Mesendoderm (in vitro differentiated cells): ENCODE measurements at regions not wholly inside any gene's neighbourhood (a gene's known extent, or its start where the extent isn't known, plus 50 kb on each side); places are given as distances from the start of the nearest gene placed in this dataset.

Experiments used
- DNase-seq: peaks from one replicate; pipeline ENCODE4 v3.0.0; 2013
- H2AK5ac ChIP-seq: 2 replicates; pipeline ENCODE4 v1.6.1; 2013; ENCODE audit warnings: low read length, inconsistent platforms
- H2BK120ac ChIP-seq: 2 replicates; pipeline ENCODE4 v1.6.1; 2013; ENCODE audit warnings: low read depth, mild to moderate bottlenecking, low read length, moderate library complexity, mixed read lengths
- H2BK15ac ChIP-seq: replicated peaks from 2 replicates; pipeline ENCODE4 v1.6.1; 2013; ENCODE audit warnings: low read depth, mild to moderate bottlenecking, moderate library complexity
- H2BK5ac ChIP-seq: 2 replicates; pipeline ENCODE4 v1.6.1; 2013; ENCODE audit warnings: low read length, inconsistent platforms
- H3K18ac ChIP-seq: 2 replicates; pipeline ENCODE4 v1.6.1; 2013; ENCODE audit warnings: mild to moderate bottlenecking, low read length, mixed read lengths
- H3K23ac ChIP-seq: one replicate; pipeline ENCODE4 v1.6.1; 2013; ENCODE audit warnings: low read length
- H3K27ac ChIP-seq: 2 replicates; pipeline ENCODE4 v1.5.1; 2013; ENCODE audit warnings: low read depth, mild to moderate bottlenecking, inconsistent platforms, low read length, moderate library complexity
- H3K27me3 ChIP-seq: 2 replicates; pipeline ENCODE4 v1.6.1; 2013; ENCODE audit warnings: low read length, control low read depth, mild to moderate bottlenecking, inconsistent platforms; ENCODE audit not compliant: insufficient read depth, poor library complexity
- H3K36me3 ChIP-seq: 2 replicates; pipeline ENCODE4 v1.6.1; 2013; ENCODE audit warnings: low read length, inconsistent platforms; ENCODE audit not compliant: control insufficient read depth, insufficient read depth
- H3K4ac ChIP-seq: one replicate; pipeline ENCODE4 v1.6.1; 2013; ENCODE audit warnings: low read depth, mild to moderate bottlenecking, low read length, moderate library complexity
- H3K4me1 ChIP-seq: 2 replicates; pipeline ENCODE4 v1.6.1; 2013; ENCODE audit warnings: low read depth, low read length, inconsistent platforms; ENCODE audit not compliant: control insufficient read depth
- H3K4me2 ChIP-seq: 2 replicates; pipeline ENCODE4 v1.6.1; 2013; ENCODE audit warnings: low read length
- H3K4me3 ChIP-seq: 2 replicates; pipeline ENCODE4 v1.5.1; 2013; ENCODE audit warnings: mild to moderate bottlenecking, low read length
- H3K56ac ChIP-seq: one replicate; pipeline ENCODE4 v1.6.1; 2013; ENCODE audit warnings: low read length
- H3K79me1 ChIP-seq: 2 replicates; pipeline ENCODE4 v1.6.1; 2013; ENCODE audit warnings: low read length, inconsistent platforms
- H3K79me2 ChIP-seq: 2 replicates; pipeline ENCODE4 v1.6.1; 2013; ENCODE audit warnings: mild to moderate bottlenecking, low read length; ENCODE audit not compliant: control insufficient read depth, insufficient read depth
- H3K9ac ChIP-seq: 2 replicates; pipeline ENCODE4 v1.6.1; 2013; ENCODE audit warnings: low read length, inconsistent platforms
- H4K5ac ChIP-seq: one replicate; pipeline ENCODE4 v1.6.1; 2013; ENCODE audit warnings: low read length
- H4K8ac ChIP-seq: one replicate; pipeline ENCODE4 v1.6.1; 2013; ENCODE audit warnings: low read depth, mild to moderate bottlenecking, control low read depth, low read length, moderate library complexity
- WGBS: extraction: QIAGEN DNeasy Blood & Tissue Kit; methylation state at CpG from one replicate; pipeline ENCODE4 v1.1.7; 2013; ENCODE audit warnings: low lambda C conversion rate, missing lambda C conversion rate; ENCODE audit not compliant: insufficient coverage; ENCODE audit errors: extremely low coverage; 5-methylcytosine and 5-hydroxymethylcytosine counted together

DNA sequence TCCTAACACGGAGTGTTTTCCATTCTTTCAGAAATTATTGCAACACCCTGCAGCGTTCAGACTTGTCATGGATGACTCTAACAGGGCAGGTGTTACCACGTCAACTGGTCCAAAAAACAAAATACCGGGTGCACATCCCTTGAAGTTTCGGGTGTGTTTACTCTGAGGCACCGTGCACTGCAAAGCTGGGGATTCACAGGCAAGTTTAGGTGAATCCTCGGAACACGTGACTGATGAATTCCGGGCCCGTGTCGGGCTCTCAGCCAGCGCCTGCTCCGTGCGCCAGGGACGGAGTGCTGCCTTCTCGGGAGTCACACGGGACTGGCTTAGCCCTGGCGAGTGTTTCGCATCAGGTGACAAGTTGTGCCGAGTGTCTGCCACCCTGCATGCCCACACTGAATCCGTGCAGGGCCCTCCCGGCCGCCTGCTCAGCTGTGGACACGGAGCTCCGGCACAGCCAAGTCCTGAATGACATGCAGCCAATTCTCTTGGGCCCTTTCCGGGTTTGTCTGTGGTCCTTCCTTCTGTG, 66.0 kb upstream of the IRX4 start:
- Histone ChIP-seq H3K18ac (no peak overlapping the region), H3K79me2 (no peaks in the 10 kb centered on the region), H3K4ac (no peak overlapping the region), H2BK5ac (no peak overlapping the region), H3K36me3 (no peaks in the 10 kb centered on the region), H3K4me3 (no peak overlapping the region), H3K9ac (no peak overlapping the region), H2AK5ac (no peak overlapping the region), H2BK120ac (no peak overlapping the region), H3K23ac (no peak overlapping the region), H3K79me1 (no peaks in the 10 kb centered on the region), H3K27me3 (no peaks in the 10 kb centered on the region), H3K4me1 (no peaks in the 10 kb centered on the region), H3K4me2 (no peak overlapping the region), H3K56ac (no peak overlapping the region), H3K27ac (no peak overlapping the region), H4K8ac (no peak overlapping the region), H4K5ac (no peak overlapping the region), H2BK15ac (no peak overlapping the region)
- no peak for DNase-seq
- WGBS, result no CpG with 5 or more reads among the region's 26 CpGs

DNA sequence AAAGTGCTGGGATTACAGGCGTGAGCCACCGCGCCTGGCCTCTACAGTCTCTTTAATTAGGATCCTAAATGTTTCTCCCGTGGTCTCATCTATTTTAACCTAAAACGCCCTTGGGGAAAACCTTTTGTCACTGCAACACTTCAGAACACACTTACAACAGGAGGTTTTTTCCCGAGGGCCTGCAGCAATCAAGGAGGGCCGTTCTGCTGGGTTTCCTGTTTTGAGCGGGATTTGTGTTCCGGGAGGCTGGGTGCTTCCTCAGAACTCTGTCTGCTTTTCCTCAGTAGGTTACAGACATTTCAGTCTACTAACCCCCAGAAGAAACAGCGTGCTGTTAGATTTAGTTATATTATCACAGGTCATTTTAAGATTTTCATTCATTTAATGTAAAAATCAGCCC, 65.4 kb upstream of the IRX4 start:
- Histone ChIP-seq H2BK15ac (no peak overlapping the region), H3K27me3 (no peaks in the 10 kb centered on the region), H2AK5ac (no peak overlapping the region), H3K23ac (no peak overlapping the region), H3K79me2 (no peaks in the 10 kb centered on the region), H3K4me2 (no peak overlapping the region), H3K4me1 (no peaks in the 10 kb centered on the region), H3K27ac (no peak overlapping the region), H3K4me3 (no peak overlapping the region), H3K36me3 (no peaks in the 10 kb centered on the region), H2BK5ac (no peak overlapping the region), H3K56ac (no peak overlapping the region), H3K18ac (no peak overlapping the region), H3K9ac (no peak overlapping the region), H3K4ac (no peak overlapping the region), H2BK120ac (no peak overlapping the region), H4K8ac (no peak overlapping the region), H3K79me1 (no peaks in the 10 kb centered on the region), H4K5ac (no peak overlapping the region)
- DNase-seq, result peak; percentile 18
- no CpG with 5 or more reads among the region's 10 CpGs for WGBS

DNA sequence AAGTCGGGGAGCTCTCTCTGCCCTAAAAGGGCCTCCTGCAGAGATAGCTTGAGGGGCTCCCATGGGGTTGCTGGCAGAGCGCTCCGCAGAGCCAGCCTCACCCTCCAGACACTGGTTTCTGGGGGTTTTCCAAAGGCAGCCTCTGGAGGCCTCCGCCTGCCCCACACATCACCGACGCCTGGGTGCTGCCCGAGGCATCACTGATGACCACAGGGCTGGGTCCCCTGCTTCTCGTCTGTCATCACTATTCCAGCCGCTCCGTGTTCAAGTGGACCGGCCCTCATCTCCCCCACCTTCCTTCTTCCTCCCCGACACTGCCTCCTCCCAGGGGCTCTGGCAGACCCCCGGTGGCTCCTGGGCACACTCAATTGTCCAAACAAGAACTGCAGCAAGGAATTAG, 64.1 kb upstream of the IRX4 start:
- Histone ChIP-seq H3K27me3 (no peaks in the 10 kb centered on the region), H3K4me1 (no peaks in the 10 kb centered on the region), H3K18ac (no peak overlapping the region), H2BK120ac (no peak overlapping the region), H4K8ac (no peak overlapping the region), H3K4me2 (no peak overlapping the region), H2AK5ac (no peak overlapping the region), H2BK5ac (no peak overlapping the region), H3K23ac (no peak overlapping the region), H3K9ac (no peak overlapping the region), H3K27ac (no peak overlapping the region), H3K56ac (no peak overlapping the region), H3K79me1 (no peaks in the 10 kb centered on the region), H3K4ac (no peak overlapping the region), H3K36me3 (no peaks in the 10 kb centered on the region), H4K5ac (no peak overlapping the region), H2BK15ac (no peak overlapping the region), H3K4me3 (no peak overlapping the region), H3K79me2 (no peaks in the 10 kb centered on the region)
- no peak for DNase-seq
- no CpG with 5 or more reads among the region's 13 CpGs for WGBS

DNA sequence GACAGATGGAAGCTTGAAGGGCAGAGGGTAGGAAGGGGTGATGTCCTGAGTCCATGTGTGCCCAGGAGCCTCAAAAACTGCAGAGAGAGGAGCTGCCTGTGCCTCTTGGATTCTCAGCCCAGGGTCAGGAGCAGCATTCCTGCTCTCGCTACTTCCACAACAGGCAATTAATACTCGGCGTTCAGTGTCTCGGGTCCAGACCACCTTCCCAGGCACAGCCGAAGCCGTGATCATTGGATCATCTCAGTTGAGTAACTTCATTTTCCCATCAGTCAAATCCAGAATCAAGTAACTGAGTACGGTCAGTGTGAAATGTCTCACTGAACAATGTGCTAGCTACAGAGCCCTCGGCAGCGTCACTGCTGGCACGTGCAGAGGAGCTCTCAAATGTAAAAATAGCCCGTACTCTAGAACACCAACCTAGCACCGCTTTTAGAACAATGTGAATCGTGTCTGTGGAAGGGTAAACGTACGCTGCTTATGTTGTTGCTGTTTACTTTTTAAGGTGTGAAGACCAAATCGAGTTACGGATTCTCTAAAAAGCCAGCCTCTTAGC, 63.5 kb upstream of the IRX4 start:
- no peak overlapping the region for H2BK120ac ChIP-seq
- H3K27ac ChIP-seq, result no peak overlapping the region
- no peaks in the 10 kb centered on the region for H3K27me3 ChIP-seq
- H3K79me2 ChIP-seq, result no peaks in the 10 kb centered on the region
- no peak overlapping the region for H3K9ac ChIP-seq
- no peak overlapping the region for H3K56ac ChIP-seq
- no CpG with 5 or more reads among the region's 17 CpGs for WGBS
- no peaks in the 10 kb centered on the region for H3K4me1 ChIP-seq
- H3K4ac ChIP-seq, result no peak overlapping the region
- no peak overlapping the region for H3K23ac ChIP-seq
- H4K8ac ChIP-seq, result no peak overlapping the region
- H3K36me3 ChIP-seq, result no peaks in the 10 kb centered on the region
- no peak overlapping the region for H3K4me3 ChIP-seq
- H2AK5ac ChIP-seq, result no peak overlapping the region
- H3K79me1 ChIP-seq, result no peaks in the 10 kb centered on the region
- no peak overlapping the region for H2BK15ac ChIP-seq
- no peak overlapping the region for H4K5ac ChIP-seq
- DNase-seq, result no peak
- no peak overlapping the region for H3K4me2 ChIP-seq
- H3K18ac ChIP-seq, result no peak overlapping the region
- H2BK5ac ChIP-seq, result no peak overlapping the region

DNA sequence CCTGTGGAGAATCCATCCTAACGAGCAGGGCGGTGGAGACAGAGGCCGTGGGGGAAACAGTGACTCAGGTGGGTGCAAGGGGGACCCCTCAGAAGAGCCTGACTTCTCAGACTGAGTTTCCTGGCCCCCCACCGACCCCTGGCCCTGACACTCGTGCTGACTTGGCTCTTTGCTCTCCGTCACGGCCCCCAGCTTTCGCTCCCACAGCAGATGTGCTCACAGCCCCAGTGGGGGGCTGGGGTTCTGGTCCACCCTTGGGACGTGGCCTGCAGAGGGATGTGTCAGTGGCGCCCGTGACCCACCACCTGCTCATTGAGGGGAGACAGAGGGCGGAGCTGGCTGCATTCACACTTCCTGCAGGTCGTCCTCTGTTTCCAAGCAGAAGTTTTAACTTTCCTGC, 62.9 kb upstream of the IRX4 start:
- Histone ChIP-seq H2BK15ac (no peak overlapping the region), H4K8ac (no peak overlapping the region), H3K56ac (no peak overlapping the region), H4K5ac (no peak overlapping the region), H3K27me3 (no peaks in the 10 kb centered on the region), H3K4me1 (no peaks in the 10 kb centered on the region), H3K23ac (no peak overlapping the region), H2BK5ac (no peak overlapping the region), H3K4me3 (no peak overlapping the region), H3K79me1 (no peaks in the 10 kb centered on the region), H3K36me3 (no peaks in the 10 kb centered on the region), H2BK120ac (no peak overlapping the region), H2AK5ac (no peak overlapping the region), H3K4me2 (no peak overlapping the region), H3K18ac (no peak overlapping the region), H3K4ac (no peak overlapping the region), H3K27ac (no peak overlapping the region), H3K9ac (no peak overlapping the region), H3K79me2 (no peaks in the 10 kb centered on the region)
- no peak for DNase-seq
- WGBS, result no CpG with 5 or more reads among the region's 13 CpGs

DNA sequence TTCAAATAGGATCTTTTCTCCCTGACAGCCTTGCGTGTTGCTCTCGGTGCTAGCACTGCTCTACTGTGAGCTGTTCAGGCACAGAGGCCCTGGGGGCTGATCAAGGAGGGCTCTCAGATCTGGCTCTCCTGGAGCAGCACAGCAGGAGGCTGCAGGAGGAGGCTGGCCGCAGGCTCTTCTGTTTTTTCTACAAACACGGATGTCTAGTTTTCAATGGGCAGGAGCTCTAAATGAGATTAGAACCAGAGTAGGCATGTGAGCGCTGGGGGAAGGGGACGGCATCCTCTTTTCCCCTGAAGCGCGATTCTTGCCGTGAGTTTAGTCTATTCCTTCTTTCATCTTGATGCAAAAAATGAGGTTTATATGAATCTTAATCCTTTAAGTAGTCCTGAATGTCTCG, 61.7 kb upstream of the IRX4 start:
- Histone ChIP-seq H3K4me2 (no peak overlapping the region), H3K9ac (no peak overlapping the region), H3K4ac (no peak overlapping the region), H4K5ac (no peak overlapping the region), H3K36me3 (no peaks in the 10 kb centered on the region), H3K4me3 (no peak overlapping the region), H2BK5ac (no peak overlapping the region), H3K79me2 (no peaks in the 10 kb centered on the region), H3K4me1 (no peaks in the 10 kb centered on the region), H3K27ac (no peak overlapping the region), H3K79me1 (no peaks in the 10 kb centered on the region), H3K56ac (no peak overlapping the region), H4K8ac (no peak overlapping the region), H3K23ac (no peak overlapping the region), H3K27me3 (no peaks in the 10 kb centered on the region), H2BK15ac (no peak overlapping the region), H3K18ac (no peak overlapping the region), H2BK120ac (no peak overlapping the region), H2AK5ac (no peak overlapping the region)
- WGBS, result no CpG with 5 or more reads among the region's 10 CpGs
- DNase-seq, result no peak
